Transverse colon (tissue), 4 donors: ENCODE measurements at regions not wholly inside any gene's neighbourhood (a gene's known extent, or its start where the extent isn't known, plus 50 kb on each side); places are given as distances from the start of the nearest gene placed in this dataset.

ENCODE experiments used
- DNase-seq: peaks from one replicate; pipeline ENCODE4 v3.0.0-alpha.2; 2019
- H3K27ac ChIP-seq, 4 donors: fragments of 200-600 bp; sonication (generic); 2 replicates each; pipeline ENCODE4 v1.5.1; 2016 to 2018; ENCODE audit warnings: inconsistent platforms in 4 of 4
- H3K27me3 ChIP-seq: fragments of 200-600 bp; sonication (generic); 2 replicates; pipeline ENCODE4 v1.5.1; 2017; ENCODE audit warnings: inconsistent platforms
- H3K36me3 ChIP-seq, 4 donors: fragments of 200-600 bp; sonication (generic); 2 replicates each; pipeline ENCODE4 v1.5.1; 2017 to 2019; ENCODE audit warnings: inconsistent platforms in 4 of 4
- H3K4me1 ChIP-seq, 4 donors: fragments of 200-600 bp; sonication (generic); 2 replicates each; pipeline ENCODE4 v1.5.1; 2017 to 2020; ENCODE audit warnings: inconsistent platforms in 4 of 4
- H3K4me3 ChIP-seq, 4 donors: fragments of 200-600 bp; sonication (generic); 1 replicate in 1 of 4; 2 replicates in 3 of 4; pipeline versions ENCODE4 v1.5.1 to v1.6.1; 2017 to 2019; ENCODE audit warnings: inconsistent platforms in 4 of 4
- H3K9me3 ChIP-seq, 2 donors: fragments of 200-600 bp; sonication (generic); 2 replicates each; pipeline ENCODE4 v1.5.1; 2017 to 2019; ENCODE audit warnings: inconsistent platforms in 2 of 2
- CTCF ChIP-seq, 5 experiments: fragments of 200-600 bp in 3 of 5; fragments of 450-650 bp in 2 of 5; sonication (generic) in 3 of 5; IDR thresholded peaks; 1 replicate in 2 of 5; 2 replicates in 3 of 5; pipeline ENCODE4 v1.5.1; 2016 to 2017; ENCODE audit warnings: antibody characterized with exemption in 5 of 5, inconsistent platforms in 3 of 5, mild to moderate bottlenecking in 2 of 5, moderate library complexity in 1 of 5
- EP300 ChIP-seq: sonication (generic); formaldehyde crosslinking; IDR thresholded peaks from one replicate; pipeline ENCODE4 v1.6.1; 2017; ENCODE audit warnings: antibody characterized with exemption, low read depth
- POLR2A ChIP-seq: fragments of 450-650 bp; IDR thresholded peaks from one replicate; pipeline ENCODE4 v1.6.1; 2016; ENCODE audit warnings: antibody characterized with exemption, mild to moderate bottlenecking, moderate library complexity
- POLR2AphosphoS5 ChIP-seq, 3 donors: sonication (generic); formaldehyde crosslinking; IDR thresholded peaks; one replicate each; pipeline ENCODE4 v1.6.1; 2016; ENCODE audit warnings: antibody characterized with exemption in 3 of 3
- WGBS, 2 donors: methylation state at CpG; one replicate each; pipeline ENCODE4 v1.1.5; 2018; ENCODE audit warnings: low coverage in 1 of 2; 5-methylcytosine and 5-hydroxymethylcytosine counted together
- in situ Hi-C, 4 donors: fragments of 200-750 bp; cut with MboI; loops; one replicate each; pipeline versions ENCODE4 v1.15.0 to v1.15.1; 2017; ENCODE audit warnings: low sequenced_read_pairs in 3 of 4, low pct_ligation_motif_present in 1 of 4, low pct_unique_long_range_greater_than_20kb in 1 of 4
- intact Hi-C: fragments of 100-400 bp; cut with DNase I; formaldehyde crosslinking; loops from one replicate; pipeline ENCODE4 v1.15.1; 2023; ENCODE audit warnings: low total_unique reads

GRCh38 chr1:101108111-101108500 is 82.5 kb upstream of the DPH5 start:
- in situ Hi-C loops, result no loop called here
- no peaks in the 10 kb centered on the region for H3K27me3 ChIP-seq
- no peaks in the 10 kb centered on the region for H3K36me3 ChIP-seq
- 50 to 85% methylated on average over 1 to 3 of the region's 3 CpGs for WGBS, 2 donors
- intact Hi-C loops, result no loop called here
- no peak for TF ChIP-seq POLR2AphosphoS5 (IDR thresholded peaks at IDR 0.05)
- no peak overlapping the region for H3K4me3 ChIP-seq
- no peak for DNase-seq
- no peaks in the 10 kb centered on the region for H3K9me3 ChIP-seq
- H3K4me1 ChIP-seq, result no peaks in the 10 kb centered on the region
- no peak overlapping the region for H3K27ac ChIP-seq

GRCh38 chr1:101107496-101108110 is 82.0 kb upstream of the DPH5 start:
- Histone ChIP-seq H3K9me3 (no peaks in the 10 kb centered on the region), H3K27me3 (no peaks in the 10 kb centered on the region), H3K4me1 (no peaks in the 10 kb centered on the region), H3K27ac (no peak overlapping the region), H3K4me3 (no peak overlapping the region), H3K36me3 (no peaks in the 10 kb centered on the region)
- no peak for TF ChIP-seq POLR2A
- no peak for TF ChIP-seq CTCF (IDR thresholded peaks at IDR 0.05)
- no peak for TF ChIP-seq POLR2AphosphoS5 (IDR thresholded peaks at IDR 0.05)
- TF ChIP-seq EP300, result no peak
- in situ Hi-C loops (no loop called here), intact Hi-C loops (no loop called here)
- WGBS, 2 donors, result 85 to 87% methylated on average over 2 of the region's 2 CpGs
- DNase-seq, result no peak

- TF ChIP-seq POLR2A (no peak), POLR2AphosphoS5 (IDR thresholded peaks at IDR 0.05) (no peak), EP300 (no peak)
- intact Hi-C loops, result no loop called here
- Histone ChIP-seq H3K4me3 (no peak overlapping the region), H3K9me3 (no peaks in the 10 kb centered on the region), H3K27ac (no peak overlapping the region), H3K27me3 (no peaks in the 10 kb centered on the region), H3K36me3 (no peaks in the 10 kb centered on the region), H3K4me1 (peaks cover 0 to 3% (median 0%) of the 10 kb centered on the region in 4 donors)
- WGBS, 2 donors, result 55 to 69% methylated on average over 2 of the region's 2 CpGs
- no peak for DNase-seq
- in situ Hi-C loops, result no loop called here
Measured at GRCh38 chr1:101105877-101106276, 80.3 kb upstream of the DPH5 start.

- no peak overlapping the region for H3K27ac ChIP-seq
- no peaks in the 10 kb centered on the region for H3K9me3 ChIP-seq
- H3K36me3 ChIP-seq, result no peaks in the 10 kb centered on the region
- no peak for DNase-seq
- intact Hi-C loops, result no loop called here
- no peak overlapping the region for H3K4me3 ChIP-seq
- H3K4me1 ChIP-seq, result peaks cover 0 to 3% (median 0%) of the 10 kb centered on the region in 4 donors
- no peak for TF ChIP-seq CTCF (IDR thresholded peaks at IDR 0.05)
- TF ChIP-seq POLR2AphosphoS5 (IDR thresholded peaks at IDR 0.05), result no peak
- TF ChIP-seq EP300, result no peak
- no peak for TF ChIP-seq POLR2A
- H3K27me3 ChIP-seq, result no peaks in the 10 kb centered on the region
- in situ Hi-C loops, result no loop called here
- 52 to 69% methylated on average over 2 of the region's 2 CpGs for WGBS, 2 donors
Measured at GRCh38 chr1:101102426-101103156, 77.0 kb upstream of the DPH5 start.

GRCh38 chr1:101101360-101101759 is 75.8 kb upstream of the DPH5 start:
- in situ Hi-C loops, result no loop called here
- 60 to 81% methylated on average over 2 of the region's 2 CpGs for WGBS, 2 donors
- H3K27ac ChIP-seq, result no peak overlapping the region

More at GRCh38 chr1:101101360-101101759, 75.8 kb upstream of the DPH5 start:
- H3K27me3 ChIP-seq, result no peaks in the 10 kb centered on the region
- no peaks in the 10 kb centered on the region for H3K36me3 ChIP-seq
- peaks cover 0 to 3% (median 0%) of the 10 kb centered on the region in 4 donors for H3K4me1 ChIP-seq
- H3K9me3 ChIP-seq, result no peaks in the 10 kb centered on the region
- no peak overlapping the region for H3K4me3 ChIP-seq
- no peak for DNase-seq
- TF ChIP-seq EP300, result no peak
- TF ChIP-seq CTCF (IDR thresholded peaks at IDR 0.05), result no peak
- no peak for TF ChIP-seq POLR2AphosphoS5 (IDR thresholded peaks at IDR 0.05)
- no peak for TF ChIP-seq POLR2A
- intact Hi-C loops, result no loop called here
